ENCODE measurements at regions not wholly inside any gene's neighbourhood (a gene's known extent, or its start where the extent isn't known, plus 50 kb on each side); places are given as distances from the start of the nearest gene placed in this dataset.
A peak's percentile ranks its signal among the peaks of the same experiment; 100 is the strongest.

DNA sequence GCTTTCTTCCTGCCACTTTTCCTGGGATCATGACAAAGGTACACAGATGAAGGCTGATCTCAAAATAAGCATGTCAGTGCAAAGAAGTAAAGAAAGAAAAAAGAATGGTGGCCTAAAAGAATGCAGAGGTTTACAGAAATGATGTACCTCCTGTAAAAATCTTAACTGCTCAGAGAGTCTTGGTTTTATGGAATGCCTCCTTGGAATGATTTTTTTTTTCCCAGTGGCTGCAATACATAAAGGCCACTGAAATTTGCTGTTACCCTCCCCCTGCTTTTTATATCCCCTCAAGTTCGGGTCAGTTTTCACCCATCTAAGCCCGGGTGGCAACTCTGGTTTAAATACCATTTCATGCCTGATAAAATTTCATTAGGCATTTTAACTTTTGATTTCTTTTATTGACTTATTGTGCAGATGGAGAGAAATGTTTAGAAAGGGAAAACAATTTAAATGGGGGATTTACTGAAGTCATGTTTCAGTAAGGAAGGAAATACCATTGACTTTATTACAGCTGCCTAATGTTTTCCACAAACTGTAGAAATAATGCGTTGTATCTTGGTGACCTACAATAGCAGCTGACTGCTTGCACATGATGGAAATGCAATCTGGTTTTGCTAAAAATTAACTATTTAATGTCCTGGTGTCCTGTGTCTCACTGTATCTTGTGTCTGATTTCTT, 102.5 kb downstream of the SAMD9 start:
- H3K9me3 ChIP-seq (ENCODE audit: control insufficient read depth, insufficient read depth, low read depth, low read length), result no peaks in the 10 kb centered on the region
- no peak for TF ChIP-seq GLIS2 (tag by site-specific recombination; IDR thresholded peaks at IDR 0.05)
- no peak for TF ChIP-seq ZNF394 (tag by site-specific recombination; IDR thresholded peaks at IDR 0.05; ENCODE audit: borderline replicate concordance)
- 0 out of 2 replicates have a peak, but pooled peaks have one; percentile 52 for TF ChIP-seq MZF1 (tag by site-specific recombination; IDR thresholded peaks at IDR 0.05; ENCODE audit: borderline replicate concordance)
- TF ChIP-seq ZNF184 (tag by site-specific recombination; IDR thresholded peaks at IDR 0.05), result no peak
- no peak for TF ChIP-seq ZBTB26 (tag by site-specific recombination; optimal IDR thresholded peaks at IDR 0.05)
- no peak for TF ChIP-seq KLF9 (tag by site-specific recombination; IDR thresholded peaks at IDR 0.05; ENCODE audit: low read depth)
- TF ChIP-seq PRDM6 (tag by site-specific recombination; IDR thresholded peaks at IDR 0.05), result peak; percentile 72
- no peak for TF ChIP-seq ZBTB17 (tag by site-specific recombination; IDR thresholded peaks at IDR 0.05)
- TF ChIP-seq ZNF585B (tag by site-specific recombination; IDR thresholded peaks at IDR 0.05), result no peak
- H3K27ac ChIP-seq (ENCODE audit: extremely low read depth, low read depth, low read length), result no peak overlapping the region
- ChIA-PET POLR2A (no interaction called here), CTCF (no interaction called here)
- no peaks in the 10 kb centered on the region for H3K36me3 ChIP-seq (ENCODE audit: control insufficient read depth in 2 of 2, insufficient read depth in 1 of 2, low read length in 2 of 2)
- H3K4me1 ChIP-seq (ENCODE audit: control insufficient read depth, insufficient read depth, low read length), result peaks cover 10% of the 10 kb centered on the region
- H3K4me3 ChIP-seq (ENCODE audit: low read depth, low read length), result no peak overlapping the region

GRCh38 chr7:93014410-93014809, 103.4 kb downstream of the SAMD9 start:
- H3K36me3 ChIP-seq (ENCODE audit: control insufficient read depth in 2 of 2, insufficient read depth in 1 of 2, low read length in 2 of 2), result no peaks in the 10 kb centered on the region
- H3K9me3 ChIP-seq (ENCODE audit: control insufficient read depth, insufficient read depth, low read depth, low read length), result no peaks in the 10 kb centered on the region
- POLR2A ChIA-PET, result no interaction called here
- H3K4me3 ChIP-seq (ENCODE audit: low read depth, low read length), result no peak overlapping the region
- H3K4me1 ChIP-seq (ENCODE audit: control insufficient read depth, insufficient read depth, low read length), result peaks cover 10% of the 10 kb centered on the region
- CTCF ChIA-PET, result interaction anchor here (0.5 kb wide), 1 partner anchor 183 kb away, joined by 3 read pairs; no protein-coding TSS in a partner anchor
- no peak overlapping the region for H3K27ac ChIP-seq (ENCODE audit: extremely low read depth, low read depth, low read length)
- TF ChIP-seq, protein P1, sequence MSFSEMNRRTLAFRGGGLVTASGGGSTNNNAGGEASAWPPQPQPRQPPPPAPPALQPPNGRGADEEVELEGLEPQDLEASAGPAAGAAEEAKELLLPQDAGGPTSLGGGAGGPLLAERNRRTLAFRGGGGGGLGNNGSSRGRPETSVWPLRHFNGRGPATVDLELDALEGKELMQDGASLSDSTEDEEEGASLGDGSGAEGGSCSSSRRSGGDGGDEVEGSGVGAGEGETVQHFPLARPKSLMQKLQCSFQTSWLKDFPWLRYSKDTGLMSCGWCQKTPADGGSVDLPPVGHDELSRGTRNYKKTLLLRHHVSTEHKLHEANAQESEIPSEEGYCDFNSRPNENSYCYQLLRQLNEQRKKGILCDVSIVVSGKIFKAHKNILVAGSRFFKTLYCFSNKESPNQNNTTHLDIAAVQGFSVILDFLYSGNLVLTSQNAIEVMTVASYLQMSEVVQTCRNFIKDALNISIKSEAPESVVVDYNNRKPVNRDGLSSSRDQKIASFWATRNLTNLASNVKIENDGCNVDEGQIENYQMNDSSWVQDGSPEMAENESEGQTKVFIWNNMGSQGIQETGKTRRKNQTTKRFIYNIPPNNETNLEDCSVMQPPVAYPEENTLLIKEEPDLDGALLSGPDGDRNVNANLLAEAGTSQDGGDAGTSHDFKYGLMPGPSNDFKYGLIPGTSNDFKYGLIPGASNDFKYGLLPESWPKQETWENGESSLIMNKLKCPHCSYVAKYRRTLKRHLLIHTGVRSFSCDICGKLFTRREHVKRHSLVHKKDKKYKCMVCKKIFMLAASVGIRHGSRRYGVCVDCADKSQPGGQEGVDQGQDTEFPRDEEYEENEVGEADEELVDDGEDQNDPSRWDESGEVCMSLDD (tag by site-specific recombination; IDR thresholded peaks at IDR 0.05), result no peak
- no peak for TF ChIP-seq KLF7 (tag by site-specific recombination; IDR thresholded peaks at IDR 0.05; ENCODE audit: borderline replicate concordance)
- no peak for TF ChIP-seq ZNF112 (tag by site-specific recombination; IDR thresholded peaks at IDR 0.05)
- no peak for TF ChIP-seq ZNF707 (tag by site-specific recombination; IDR thresholded peaks at IDR 0.05)
- TF ChIP-seq ZSCAN23 (tag by site-specific recombination; IDR thresholded peaks at IDR 0.05), result no peak
- TF ChIP-seq, protein P2, sequence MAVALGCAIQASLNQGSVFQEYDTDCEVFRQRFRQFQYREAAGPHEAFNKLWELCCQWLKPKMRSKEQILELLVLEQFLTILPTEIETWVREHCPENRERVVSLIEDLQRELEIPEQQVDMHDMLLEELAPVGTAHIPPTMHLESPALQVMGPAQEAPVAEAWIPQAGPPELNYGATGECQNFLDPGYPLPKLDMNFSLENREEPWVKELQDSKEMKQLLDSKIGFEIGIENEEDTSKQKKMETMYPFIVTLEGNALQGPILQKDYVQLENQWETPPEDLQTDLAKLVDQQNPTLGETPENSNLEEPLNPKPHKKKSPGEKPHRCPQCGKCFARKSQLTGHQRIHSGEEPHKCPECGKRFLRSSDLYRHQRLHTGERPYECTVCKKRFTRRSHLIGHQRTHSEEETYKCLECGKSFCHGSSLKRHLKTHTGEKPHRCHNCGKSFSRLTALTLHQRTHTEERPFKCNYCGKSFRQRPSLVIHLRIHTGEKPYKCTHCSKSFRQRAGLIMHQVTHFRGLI (tag by site-specific recombination; IDR thresholded peaks at IDR 0.05), result no peak
- TF ChIP-seq REPIN1 (tag by site-specific recombination; IDR thresholded peaks at IDR 0.05; ENCODE audit: low read depth), result no peak
- no peak for TF ChIP-seq ZNF416 (tag by site-specific recombination; IDR thresholded peaks at IDR 0.05)
- TF ChIP-seq HOXD13 (CRISPR knock-in tag; IDR thresholded peaks at IDR 0.05; ENCODE audit: borderline replicate concordance), result no peak
- TF ChIP-seq HOXA7 (CRISPR knock-in tag; IDR thresholded peaks at IDR 0.05; ENCODE audit: borderline replicate concordance), result no peak
- TF ChIP-seq ZNF777 (tag by site-specific recombination; IDR thresholded peaks at IDR 0.05; ENCODE audit: borderline replicate concordance), result no peak
- no peak for TF ChIP-seq ZNF37A (tag by site-specific recombination; IDR thresholded peaks at IDR 0.05)
- no peak for TF ChIP-seq GFI1B (tag by site-specific recombination; IDR thresholded peaks at IDR 0.05)
- TF ChIP-seq ZNF596 (tag by site-specific recombination; IDR thresholded peaks at IDR 0.05), result no peak
- no peak for TF ChIP-seq ZFP41 (tag by site-specific recombination; IDR thresholded peaks at IDR 0.05; ENCODE audit: borderline replicate concordance)
- no peak for TF ChIP-seq PRDM10 (tag by site-specific recombination; IDR thresholded peaks at IDR 0.05)
